GM23338 (cell line): ENCODE measurements at regions not wholly inside any gene's neighbourhood (a gene's known extent, or its start where the extent isn't known, plus 50 kb on each side); places are given as distances from the start of the nearest gene placed in this dataset.

Experiments
- ATAC-seq: fragments of 200-7000 bp; cut with Tn5 transposase; 3 replicates; pipeline ENCODE4 v1.9.1; 2020
- DNase-seq: peaks from one replicate; pipeline ENCODE4 v3.0.0-alpha.2; 2015; ENCODE audit warnings: low spot score
- H2AFZ ChIP-seq: fragments of 200-600 bp; sonication (generic); 2 replicates; pipeline ENCODE4 v1.8.0; 2016; ENCODE audit warnings: antibody characterized with exemption, mild to moderate bottlenecking, moderate library complexity
- H3F3A ChIP-seq: fragments of 200-600 bp; sonication (generic); replicated peaks from 2 replicates; pipeline ENCODE4 v1.8.0; 2017; ENCODE audit warnings: antibody characterized with exemption, mixed run types, low read depth
- H3K27ac ChIP-seq: fragments of 200-600 bp; sonication (generic); 2 replicates; pipeline ENCODE4 v1.6.1; 2016; ENCODE audit warnings: low read depth
- H3K27me3 ChIP-seq: fragments of 200-600 bp; sonication (generic); 2 replicates; pipeline ENCODE4 v1.8.0; 2016; ENCODE audit warnings: mild to moderate bottlenecking, mixed run types, moderate library complexity; ENCODE audit not compliant: insufficient read depth
- H3K36me3 ChIP-seq: fragments of 200-600 bp; sonication (generic); 2 replicates; pipeline ENCODE4 v1.8.0; 2016; ENCODE audit warnings: mild to moderate bottlenecking; ENCODE audit not compliant: insufficient read depth
- H3K4me1 ChIP-seq: fragments of 200-600 bp; sonication (generic); 2 replicates; pipeline ENCODE4 v1.8.0; 2016; ENCODE audit warnings: mild to moderate bottlenecking, moderate library complexity; ENCODE audit not compliant: insufficient read depth
- H3K4me2 ChIP-seq: fragments of 200-600 bp; sonication (generic); 2 replicates; pipeline ENCODE4 v1.7.1; 2017; ENCODE audit warnings: mixed run types
- H3K4me3 ChIP-seq: fragments of 200-600 bp; sonication (generic); 2 replicates; pipeline ENCODE4 v1.6.1; 2016; ENCODE audit warnings: mixed run types
- H3K79me2 ChIP-seq: fragments of 200-600 bp; sonication (generic); replicated peaks from 2 replicates; pipeline ENCODE4 v1.8.0; 2017; ENCODE audit warnings: mild to moderate bottlenecking; ENCODE audit not compliant: insufficient read depth
- H3K9me2 ChIP-seq: fragments of 200-600 bp; sonication (generic); 2 replicates; pipeline ENCODE4 v1.8.0; 2017; ENCODE audit not compliant: insufficient read depth
- H4K20me1 ChIP-seq: fragments of 200-600 bp; sonication (generic); replicated peaks from 2 replicates; pipeline ENCODE4 v1.8.0; 2017; ENCODE audit warnings: mild to moderate bottlenecking; ENCODE audit not compliant: insufficient read depth
- H3K27ac Mint-ChIP-seq: 2 replicates; pipeline ENCODE4 v1.8.0; 2020; ENCODE audit warnings: inconsistent platforms, mild to moderate bottlenecking, moderate library complexity, mixed read lengths
- H3K27me3 Mint-ChIP-seq: 3 replicates; pipeline ENCODE4 v1.8.0; 2022; ENCODE audit warnings: low read depth, mild to moderate bottlenecking, moderate library complexity, mixed read lengths, inconsistent platforms; ENCODE audit not compliant: insufficient read depth, poor library complexity
- H3K36me3 Mint-ChIP-seq: 3 replicates; pipeline ENCODE4 v1.8.0; 2021; ENCODE audit warnings: low read depth, mild to moderate bottlenecking, inconsistent platforms, moderate library complexity, mixed read lengths
- H3K4me1 Mint-ChIP-seq: 3 replicates; pipeline ENCODE4 v1.8.0; 2020; ENCODE audit warnings: mild to moderate bottlenecking, inconsistent platforms, mixed read lengths
- H3K4me3 Mint-ChIP-seq: 3 replicates; pipeline ENCODE4 v1.8.0; 2021; ENCODE audit warnings: moderate library complexity, mild to moderate bottlenecking, inconsistent platforms, mixed read lengths
- H3K9me3 Mint-ChIP-seq: 3 replicates; pipeline ENCODE4 v1.8.0; 2020; ENCODE audit warnings: moderate library complexity, mild to moderate bottlenecking, inconsistent platforms, mixed read lengths
- CREB1 ChIP-seq: fragments of 250-450 bp; sonication (Bioruptor Pico); IDR thresholded peaks from 2 replicates; pipeline ENCODE4 v1.5.0; 2020; ENCODE audit warnings: low read depth, mild to moderate bottlenecking, moderate library complexity
- ETS1 ChIP-seq: IDR thresholded peaks from 2 replicates; pipeline ENCODE4 v1.6.1; 2016; ENCODE audit warnings: antibody characterized with exemption
- EZH2 ChIP-seq: fragments of 200-600 bp; sonication (generic); IDR thresholded peaks from one replicate; pipeline ENCODE4 v1.8.0; 2017; ENCODE audit warnings: antibody characterized with exemption, mild to moderate bottlenecking, low read depth; ENCODE audit not compliant: unreplicated experiment
- EZH2phosphoT487 ChIP-seq: fragments of 200-600 bp; sonication (generic); IDR thresholded peaks from one replicate; pipeline ENCODE4 v1.8.1; 2018; ENCODE audit warnings: antibody characterized with exemption; ENCODE audit not compliant: unreplicated experiment
- JUNB ChIP-seq: IDR thresholded peaks from one replicate; pipeline ENCODE4 v1.6.1; 2016; ENCODE audit warnings: antibody characterized with exemption; ENCODE audit not compliant: unreplicated experiment
- NANOG ChIP-seq: IDR thresholded peaks from 2 replicates; pipeline ENCODE4 v1.6.1; 2016; ENCODE audit warnings: antibody characterized with exemption, borderline replicate concordance
- POLR2AphosphoS5 ChIP-seq: IDR thresholded peaks from 2 replicates; pipeline ENCODE4 v1.6.1; 2016; ENCODE audit warnings: antibody characterized with exemption, low read depth
- REST ChIP-seq: IDR thresholded peaks from one replicate; pipeline ENCODE4 v1.6.1; 2018; ENCODE audit warnings: antibody characterized with exemption; ENCODE audit not compliant: unreplicated experiment
- STAT1 ChIP-seq: IDR thresholded peaks from one replicate; pipeline ENCODE4 v1.6.1; 2016; ENCODE audit warnings: antibody characterized with exemption; ENCODE audit not compliant: unreplicated experiment
- ZNF114 ChIP-seq: fragments of 250-450 bp; sonication (Bioruptor Pico); IDR thresholded peaks from 2 replicates; pipeline ENCODE4 v1.5.0; 2020; ENCODE audit warnings: mild to moderate bottlenecking, moderate library complexity
- ZNF331 ChIP-seq: fragments of 250-450 bp; sonication (Bioruptor Pico); IDR thresholded peaks from 2 replicates; pipeline ENCODE4 v1.5.0; 2020; ENCODE audit warnings: low read depth, mild to moderate bottlenecking, moderate library complexity
- TF ChIP-seq, protein P1 (sequence below): fragments of 250-450 bp; sonication (Bioruptor Pico); IDR thresholded peaks from 2 replicates; pipeline ENCODE4 v1.5.0; 2020; ENCODE audit warnings: mild to moderate bottlenecking, moderate library complexity
- TF ChIP-seq, protein P2 (sequence below), 2 experiments: fragments of 200-600 bp in 1 of 2; sonication (generic) in 1 of 2; conservative IDR thresholded peaks; 2 replicates each; pipeline versions ENCODE4 v1.5.1 to v1.6.1; 2016 to 2017; ENCODE audit warnings: antibody characterized with exemption in 2 of 2, low read depth in 2 of 2, mild to moderate bottlenecking in 2 of 2, moderate library complexity in 1 of 2

- Mint-ChIP-seq H3K27ac (no peak overlapping the region), H3K36me3 (no peaks in the 10 kb centered on the region), H3K4me1 (no peaks in the 10 kb centered on the region), H3K4me3 (no peak overlapping the region), H3K9me3 (peaks cover 3% of the 10 kb centered on the region; the same call in 2 of the 3 replicates), H3K27me3 (no peaks in the 10 kb centered on the region)
- Histone ChIP-seq H3K27ac (no peak overlapping the region), H3K4me1 (no peaks in the 10 kb centered on the region), H3K27me3 (no peaks in the 10 kb centered on the region), H3K4me3 (no peak overlapping the region), H4K20me1 (no peaks in the 10 kb centered on the region), H3K36me3 (0 out of 2 replicates have a peak, but pooled peaks cover 4% of the 10 kb centered on the region), H3F3A (no peaks in the 10 kb centered on the region), H3K4me2 (no peak overlapping the region), H2AFZ (no peak overlapping the region), H3K79me2 (no peaks in the 10 kb centered on the region), H3K9me2 (no peaks in the 10 kb centered on the region)
- TF ChIP-seq ETS1 (no peak), EZH2phosphoT487 (no peak), CREB1 (CRISPR knock-in tag) (no peak), JUNB (no peak), EZH2 (no peak), ZNF331 (CRISPR knock-in tag) (no peak), STAT1 (no peak), NANOG (no peak), REST (no peak), ZNF114 (CRISPR knock-in tag) (no peak), POLR2AphosphoS5 (no peak)
- TF ChIP-seq, protein P1, sequence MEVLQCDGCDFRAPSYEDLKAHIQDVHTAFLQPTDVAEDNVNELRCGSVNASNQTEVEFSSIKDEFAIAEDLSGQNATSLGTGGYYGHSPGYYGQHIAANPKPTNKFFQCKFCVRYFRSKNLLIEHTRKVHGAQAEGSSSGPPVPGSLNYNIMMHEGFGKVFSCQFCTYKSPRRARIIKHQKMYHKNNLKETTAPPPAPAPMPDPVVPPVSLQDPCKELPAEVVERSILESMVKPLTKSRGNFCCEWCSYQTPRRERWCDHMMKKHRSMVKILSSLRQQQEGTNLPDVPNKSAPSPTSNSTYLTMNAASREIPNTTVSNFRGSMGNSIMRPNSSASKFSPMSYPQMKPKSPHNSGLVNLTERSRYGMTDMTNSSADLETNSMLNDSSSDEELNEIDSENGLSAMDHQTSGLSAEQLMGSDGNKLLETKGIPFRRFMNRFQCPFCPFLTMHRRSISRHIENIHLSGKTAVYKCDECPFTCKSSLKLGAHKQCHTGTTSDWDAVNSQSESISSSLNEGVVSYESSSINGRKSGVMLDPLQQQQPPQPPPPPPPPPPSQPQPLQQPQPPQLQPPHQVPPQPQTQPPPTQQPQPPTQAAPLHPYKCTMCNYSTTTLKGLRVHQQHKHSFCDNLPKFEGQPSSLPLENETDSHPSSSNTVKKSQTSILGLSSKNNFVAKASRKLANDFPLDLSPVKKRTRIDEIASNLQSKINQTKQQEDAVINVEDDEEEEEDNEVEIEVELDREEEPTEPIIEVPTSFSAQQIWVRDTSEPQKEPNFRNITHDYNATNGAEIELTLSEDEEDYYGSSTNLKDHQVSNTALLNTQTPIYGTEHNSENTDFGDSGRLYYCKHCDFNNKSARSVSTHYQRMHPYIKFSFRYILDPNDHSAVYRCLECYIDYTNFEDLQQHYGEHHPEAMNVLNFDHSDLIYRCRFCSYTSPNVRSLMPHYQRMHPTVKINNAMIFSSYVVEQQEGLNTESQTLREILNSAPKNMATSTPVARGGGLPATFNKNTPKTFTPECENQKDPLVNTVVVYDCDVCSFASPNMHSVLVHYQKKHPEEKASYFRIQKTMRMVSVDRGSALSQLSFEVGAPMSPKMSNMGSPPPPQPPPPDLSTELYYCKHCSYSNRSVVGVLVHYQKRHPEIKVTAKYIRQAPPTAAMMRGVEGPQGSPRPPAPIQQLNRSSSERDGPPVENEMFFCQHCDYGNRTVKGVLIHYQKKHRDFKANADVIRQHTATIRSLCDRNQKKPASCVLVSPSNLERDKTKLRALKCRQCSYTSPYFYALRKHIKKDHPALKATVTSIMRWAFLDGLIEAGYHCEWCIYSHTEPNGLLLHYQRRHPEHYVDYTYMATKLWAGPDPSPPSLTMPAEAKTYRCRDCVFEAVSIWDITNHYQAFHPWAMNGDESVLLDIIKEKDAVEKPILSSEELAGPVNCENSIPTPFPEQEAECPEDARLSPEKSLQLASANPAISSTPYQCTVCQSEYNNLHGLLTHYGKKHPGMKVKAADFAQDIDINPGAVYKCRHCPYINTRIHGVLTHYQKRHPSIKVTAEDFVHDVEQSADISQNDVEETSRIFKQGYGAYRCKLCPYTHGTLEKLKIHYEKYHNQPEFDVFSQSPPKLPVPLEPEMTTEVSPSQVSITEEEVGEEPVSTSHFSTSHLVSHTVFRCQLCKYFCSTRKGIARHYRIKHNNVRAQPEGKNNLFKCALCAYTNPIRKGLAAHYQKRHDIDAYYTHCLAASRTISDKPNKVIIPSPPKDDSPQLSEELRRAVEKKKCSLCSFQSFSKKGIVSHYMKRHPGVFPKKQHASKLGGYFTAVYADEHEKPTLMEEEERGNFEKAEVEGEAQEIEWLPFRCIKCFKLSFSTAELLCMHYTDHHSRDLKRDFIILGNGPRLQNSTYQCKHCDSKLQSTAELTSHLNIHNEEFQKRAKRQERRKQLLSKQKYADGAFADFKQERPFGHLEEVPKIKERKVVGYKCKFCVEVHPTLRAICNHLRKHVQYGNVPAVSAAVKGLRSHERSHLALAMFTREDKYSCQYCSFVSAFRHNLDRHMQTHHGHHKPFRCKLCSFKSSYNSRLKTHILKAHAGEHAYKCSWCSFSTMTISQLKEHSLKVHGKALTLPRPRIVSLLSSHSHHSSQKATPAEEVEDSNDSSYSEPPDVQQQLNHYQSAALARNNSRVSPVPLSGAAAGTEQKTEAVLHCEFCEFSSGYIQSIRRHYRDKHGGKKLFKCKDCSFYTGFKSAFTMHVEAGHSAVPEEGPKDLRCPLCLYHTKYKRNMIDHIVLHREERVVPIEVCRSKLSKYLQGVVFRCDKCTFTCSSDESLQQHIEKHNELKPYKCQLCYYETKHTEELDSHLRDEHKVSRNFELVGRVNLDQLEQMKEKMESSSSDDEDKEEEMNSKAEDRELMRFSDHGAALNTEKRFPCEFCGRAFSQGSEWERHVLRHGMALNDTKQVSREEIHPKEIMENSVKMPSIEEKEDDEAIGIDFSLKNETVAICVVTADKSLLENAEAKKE (CRISPR knock-in tag) = no peak
- TF ChIP-seq, protein P2, sequence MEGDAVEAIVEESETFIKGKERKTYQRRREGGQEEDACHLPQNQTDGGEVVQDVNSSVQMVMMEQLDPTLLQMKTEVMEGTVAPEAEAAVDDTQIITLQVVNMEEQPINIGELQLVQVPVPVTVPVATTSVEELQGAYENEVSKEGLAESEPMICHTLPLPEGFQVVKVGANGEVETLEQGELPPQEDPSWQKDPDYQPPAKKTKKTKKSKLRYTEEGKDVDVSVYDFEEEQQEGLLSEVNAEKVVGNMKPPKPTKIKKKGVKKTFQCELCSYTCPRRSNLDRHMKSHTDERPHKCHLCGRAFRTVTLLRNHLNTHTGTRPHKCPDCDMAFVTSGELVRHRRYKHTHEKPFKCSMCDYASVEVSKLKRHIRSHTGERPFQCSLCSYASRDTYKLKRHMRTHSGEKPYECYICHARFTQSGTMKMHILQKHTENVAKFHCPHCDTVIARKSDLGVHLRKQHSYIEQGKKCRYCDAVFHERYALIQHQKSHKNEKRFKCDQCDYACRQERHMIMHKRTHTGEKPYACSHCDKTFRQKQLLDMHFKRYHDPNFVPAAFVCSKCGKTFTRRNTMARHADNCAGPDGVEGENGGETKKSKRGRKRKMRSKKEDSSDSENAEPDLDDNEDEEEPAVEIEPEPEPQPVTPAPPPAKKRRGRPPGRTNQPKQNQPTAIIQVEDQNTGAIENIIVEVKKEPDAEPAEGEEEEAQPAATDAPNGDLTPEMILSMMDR (conservative IDR thresholded peaks at IDR 0.05; ENCODE audit: low read depth in 2 of 2) = no peak
- no peak for DNase-seq
- no peak for ATAC-seq
Measured at GRCh38 chr4:176587920-176588319, 204.8 kb downstream of the VEGFC start.
